ENCODE measurements at regions not wholly inside any gene's neighbourhood (a gene's known extent, or its start where the extent isn't known, plus 50 kb on each side); places are given as distances from the start of the nearest gene placed in this dataset.

GRCh38 chr1:38403667-38404066 is 357.1 kb upstream of the POU3F1 start:
- TF ChIP-seq CTCF (IDR thresholded peaks at IDR 0.05): no peak
- no peak for TF ChIP-seq POLR2A (IDR thresholded peaks at IDR 0.05)
- TF ChIP-seq POLR2AphosphoS5 (IDR thresholded peaks at IDR 0.05): no peak
- no peak for TF ChIP-seq EP300 (IDR thresholded peaks at IDR 0.05)
